ENCODE measurements at regions not wholly inside any gene's neighbourhood (a gene's known extent, or its start where the extent isn't known, plus 50 kb on each side); places are given as distances from the start of the nearest gene placed in this dataset.

DNA sequence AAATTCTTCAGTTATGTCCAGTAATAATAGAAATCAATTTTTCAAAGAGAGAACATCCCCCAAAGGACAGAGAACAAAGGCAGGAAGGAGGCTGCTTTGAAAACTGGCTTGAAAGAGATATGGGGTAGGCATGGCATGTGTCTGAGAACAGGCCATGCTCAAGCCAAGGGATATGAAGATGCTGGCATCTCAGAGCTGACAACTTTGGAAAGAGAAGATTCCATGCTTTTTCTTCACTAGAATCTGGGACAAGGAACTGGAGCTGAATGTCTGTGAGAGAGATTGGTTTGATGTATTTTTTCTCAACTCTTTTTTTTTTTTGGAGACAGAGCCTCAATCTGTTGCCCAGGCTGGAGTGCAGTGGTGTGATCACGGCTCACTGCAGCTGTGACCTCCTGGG is 139.8 kb upstream of the DLX2 start:
- no peaks in the 10 kb centered on the region for H3K9me2 ChIP-seq (replicated peaks; ENCODE audit: insufficient read depth)
- H3K36me3 ChIP-seq (replicated peaks; ENCODE audit: insufficient read depth, low read depth), result no peaks in the 10 kb centered on the region
- H3K4me2 ChIP-seq, result no peak overlapping the region
- TF ChIP-seq EZH2phosphoT487 (IDR thresholded peaks at IDR 0.05; ENCODE audit: low read depth, severe bottlenecking, unreplicated experiment) (no peak), EZH2 (IDR thresholded peaks at IDR 0.05; ENCODE audit: borderline replicate concordance) (no peak)
- TF ChIP-seq, protein P1, sequence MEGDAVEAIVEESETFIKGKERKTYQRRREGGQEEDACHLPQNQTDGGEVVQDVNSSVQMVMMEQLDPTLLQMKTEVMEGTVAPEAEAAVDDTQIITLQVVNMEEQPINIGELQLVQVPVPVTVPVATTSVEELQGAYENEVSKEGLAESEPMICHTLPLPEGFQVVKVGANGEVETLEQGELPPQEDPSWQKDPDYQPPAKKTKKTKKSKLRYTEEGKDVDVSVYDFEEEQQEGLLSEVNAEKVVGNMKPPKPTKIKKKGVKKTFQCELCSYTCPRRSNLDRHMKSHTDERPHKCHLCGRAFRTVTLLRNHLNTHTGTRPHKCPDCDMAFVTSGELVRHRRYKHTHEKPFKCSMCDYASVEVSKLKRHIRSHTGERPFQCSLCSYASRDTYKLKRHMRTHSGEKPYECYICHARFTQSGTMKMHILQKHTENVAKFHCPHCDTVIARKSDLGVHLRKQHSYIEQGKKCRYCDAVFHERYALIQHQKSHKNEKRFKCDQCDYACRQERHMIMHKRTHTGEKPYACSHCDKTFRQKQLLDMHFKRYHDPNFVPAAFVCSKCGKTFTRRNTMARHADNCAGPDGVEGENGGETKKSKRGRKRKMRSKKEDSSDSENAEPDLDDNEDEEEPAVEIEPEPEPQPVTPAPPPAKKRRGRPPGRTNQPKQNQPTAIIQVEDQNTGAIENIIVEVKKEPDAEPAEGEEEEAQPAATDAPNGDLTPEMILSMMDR (IDR thresholded peaks at IDR 0.05; ENCODE audit: poor library complexity), result no peak
- no peaks in the 10 kb centered on the region for H3K79me2 ChIP-seq
- no peaks in the 10 kb centered on the region for H4K20me1 ChIP-seq (ENCODE audit: insufficient read depth, poor library complexity, severe bottlenecking)
- 93% methylated on average over 1 of the region's 1 CpG for WGBS (ENCODE audit: low lambda C conversion rate, missing lambda C conversion rate)
- H3K4me3 ChIP-seq, result no peak overlapping the region
- no peak for DNase-seq (ENCODE audit: low spot score)
- no peak overlapping the region for H3K27ac ChIP-seq
- H2AFZ ChIP-seq, result no peak overlapping the region
- H3K4me1 ChIP-seq (ENCODE audit: insufficient read depth), result no peaks in the 10 kb centered on the region
- H3K9me3 ChIP-seq (ENCODE audit: low read depth), result no peaks in the 10 kb centered on the region
- no peaks in the 10 kb centered on the region for H3K27me3 ChIP-seq

DNA sequence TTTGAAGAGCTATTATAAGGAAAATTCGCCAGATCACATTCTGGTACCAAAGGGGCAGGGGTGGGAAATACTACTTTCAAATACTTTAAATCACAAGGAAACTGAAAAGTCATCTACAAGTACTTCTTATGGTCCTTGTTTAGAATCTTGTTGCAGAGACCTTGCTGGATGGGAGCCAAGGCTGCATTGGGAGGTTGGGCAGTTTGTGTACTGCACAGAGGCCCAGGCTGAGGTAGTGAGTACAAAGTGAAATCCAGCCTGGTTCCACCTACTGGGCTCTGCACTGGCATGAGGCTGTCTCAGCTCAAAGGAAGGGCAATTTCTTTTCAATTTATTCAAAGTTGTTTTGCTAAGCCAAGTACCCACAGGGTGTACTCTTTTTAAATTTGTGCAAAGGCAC is 140.3 kb upstream of the DLX2 start:
- Histone ChIP-seq H4K20me1 (ENCODE audit: insufficient read depth, poor library complexity, severe bottlenecking) (no peaks in the 10 kb centered on the region), H3K36me3 (replicated peaks; ENCODE audit: insufficient read depth, low read depth) (no peaks in the 10 kb centered on the region), H3K4me1 (ENCODE audit: insufficient read depth) (no peaks in the 10 kb centered on the region), H3K27me3 (no peaks in the 10 kb centered on the region), H3K4me3 (no peak overlapping the region), H2AFZ (no peak overlapping the region), H3K27ac (no peak overlapping the region), H3K9me2 (replicated peaks; ENCODE audit: insufficient read depth) (no peaks in the 10 kb centered on the region), H3K4me2 (no peak overlapping the region), H3K79me2 (no peaks in the 10 kb centered on the region), H3K9me3 (ENCODE audit: low read depth) (no peaks in the 10 kb centered on the region)
- no peak for TF ChIP-seq EZH2 (IDR thresholded peaks at IDR 0.05; ENCODE audit: borderline replicate concordance)
- TF ChIP-seq EZH2phosphoT487 (IDR thresholded peaks at IDR 0.05; ENCODE audit: low read depth, severe bottlenecking, unreplicated experiment), result no peak
- TF ChIP-seq, protein P1 (IDR thresholded peaks at IDR 0.05; ENCODE audit: poor library complexity), result no peak
- WGBS (ENCODE audit: low lambda C conversion rate, missing lambda C conversion rate), result 100% methylated on average over 1 of the region's 1 CpG
- DNase-seq (ENCODE audit: low spot score), result no peak

DNA sequence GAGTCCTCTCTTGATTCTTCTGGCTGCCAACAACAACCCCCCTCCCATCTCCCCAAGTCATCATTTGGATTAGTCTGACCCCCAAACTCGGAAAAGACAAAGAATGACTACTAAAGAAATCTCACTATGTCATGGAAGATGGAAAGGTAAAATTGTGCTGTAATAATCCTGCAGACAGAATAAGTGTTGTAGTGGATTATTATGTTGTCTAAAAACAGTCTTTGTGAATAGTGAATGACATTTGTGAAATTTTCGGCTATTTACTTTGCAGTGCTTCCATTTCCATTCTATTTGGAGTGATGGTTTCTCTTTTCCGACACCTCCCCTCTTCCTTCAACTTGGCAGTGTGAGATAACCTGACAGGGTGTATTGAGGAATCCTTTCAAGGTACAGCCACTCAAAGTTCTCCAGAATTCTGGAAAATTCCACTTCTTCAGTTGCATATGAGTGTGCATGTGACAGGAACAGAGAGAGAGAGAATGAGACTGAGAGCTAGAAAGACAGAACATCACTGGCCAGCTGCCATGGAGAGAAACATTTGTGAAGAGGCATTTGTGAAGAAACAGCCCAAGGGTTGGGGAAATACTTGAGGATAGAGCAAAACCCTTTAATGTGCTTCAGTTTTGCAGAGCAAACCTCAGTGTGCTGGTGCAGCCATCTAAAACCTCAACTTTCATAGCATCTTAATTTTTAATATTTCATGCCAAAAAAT is 141.9 kb upstream of the DLX2 start:
- Histone ChIP-seq H3K4me3 (no peak overlapping the region), H4K20me1 (ENCODE audit: insufficient read depth, poor library complexity, severe bottlenecking) (no peaks in the 10 kb centered on the region), H3K4me2 (no peak overlapping the region), H2AFZ (no peak overlapping the region), H3K9me2 (replicated peaks; ENCODE audit: insufficient read depth) (no peaks in the 10 kb centered on the region), H3K27ac (no peak overlapping the region), H3K9me3 (ENCODE audit: low read depth) (no peaks in the 10 kb centered on the region), H3K4me1 (ENCODE audit: insufficient read depth) (no peaks in the 10 kb centered on the region), H3K79me2 (no peaks in the 10 kb centered on the region), H3K27me3 (no peaks in the 10 kb centered on the region), H3K36me3 (replicated peaks; ENCODE audit: insufficient read depth, low read depth) (no peaks in the 10 kb centered on the region)
- WGBS (ENCODE audit: low lambda C conversion rate, missing lambda C conversion rate), result 92% methylated on average over 3 of the region's 3 CpGs
- TF ChIP-seq, protein P1 (IDR thresholded peaks at IDR 0.05; ENCODE audit: poor library complexity), result no peak
- TF ChIP-seq EZH2 (IDR thresholded peaks at IDR 0.05; ENCODE audit: borderline replicate concordance) (no peak), EZH2phosphoT487 (IDR thresholded peaks at IDR 0.05; ENCODE audit: low read depth, severe bottlenecking, unreplicated experiment) (no peak)
- no peak for DNase-seq (ENCODE audit: low spot score)
